Middle frontal gyrus (tissue), 1 donor: ENCODE measurements at regions not wholly inside any gene's neighbourhood (a gene's known extent, or its start where the extent isn't known, plus 50 kb on each side); places are given as distances from the start of the nearest gene placed in this dataset.
"Not testable (repeated sequence)": the region's sequence is repeated elsewhere in the genome, so short reads cannot be mapped to it uniquely, and the experiment has no call there.

Source experiments
- DNase-seq: peaks from one replicate; pipeline ENCODE4 v3.0.0-alpha.2; 2015; ENCODE audit warnings: low spot score; ENCODE audit errors: extremely low spot score

DNA sequence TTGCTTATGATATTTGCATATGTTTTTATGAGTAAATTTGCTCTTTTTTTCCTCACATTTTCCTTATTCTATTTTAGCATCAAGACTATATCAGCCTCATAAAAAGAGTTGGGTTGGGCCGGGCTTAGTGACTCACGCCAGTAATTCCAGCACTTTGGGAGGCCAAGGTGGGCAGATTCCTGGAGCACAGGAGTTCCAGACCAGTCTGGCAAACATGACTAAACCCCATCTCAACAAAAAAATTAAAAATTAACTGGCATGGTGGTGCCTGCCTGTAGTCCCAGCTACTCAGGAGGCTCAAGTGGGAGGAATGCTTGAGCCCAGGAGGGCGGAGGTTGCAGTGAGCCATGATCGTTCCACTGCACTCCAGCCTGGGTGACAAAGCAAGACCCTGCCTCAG lies 148.8 kb upstream of the ANO5 start:
- DNase-seq = no peak

DNA sequence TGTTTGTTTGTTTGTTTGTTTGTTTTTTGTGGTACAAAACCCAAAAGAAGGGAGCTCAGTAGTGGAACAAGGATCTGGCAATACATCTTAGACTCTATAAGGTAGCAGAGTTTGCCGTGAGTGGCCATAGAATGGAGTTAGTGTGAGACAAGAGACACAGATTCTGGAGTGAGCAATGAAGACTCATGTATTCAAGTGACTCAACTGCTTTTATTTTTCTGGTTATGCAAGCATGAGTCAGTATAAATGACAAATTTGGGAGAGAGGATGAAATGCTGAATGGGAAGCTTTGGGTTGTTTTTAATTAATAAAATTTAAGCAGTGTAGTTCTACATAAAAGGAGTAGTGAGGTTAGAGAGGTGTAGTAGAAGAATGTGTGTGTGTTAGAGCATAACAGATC lies 143.6 kb upstream of the ANO5 start:
- DNase-seq = no peak

DNA sequence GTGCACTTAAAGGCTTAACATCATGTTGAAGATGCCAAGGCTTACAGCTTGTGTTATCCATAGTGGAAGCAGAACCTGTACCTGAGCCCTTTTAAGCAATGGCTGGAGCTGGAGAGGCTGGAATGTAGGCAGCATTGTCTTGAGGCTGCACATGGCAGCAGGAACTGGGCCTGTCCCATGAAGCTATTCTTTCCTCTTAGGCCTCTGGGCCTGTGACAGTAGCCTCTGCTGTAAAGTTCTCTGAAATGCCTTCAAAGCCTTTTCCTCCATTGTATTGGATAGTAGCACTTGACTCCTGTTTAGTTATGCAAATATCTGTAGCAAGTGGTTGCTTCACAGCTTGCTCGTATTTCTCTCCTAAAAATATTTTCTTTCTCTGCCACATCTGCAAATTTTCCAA lies 127.4 kb upstream of the ANO5 start:
- DNase-seq = no peak

DNA sequence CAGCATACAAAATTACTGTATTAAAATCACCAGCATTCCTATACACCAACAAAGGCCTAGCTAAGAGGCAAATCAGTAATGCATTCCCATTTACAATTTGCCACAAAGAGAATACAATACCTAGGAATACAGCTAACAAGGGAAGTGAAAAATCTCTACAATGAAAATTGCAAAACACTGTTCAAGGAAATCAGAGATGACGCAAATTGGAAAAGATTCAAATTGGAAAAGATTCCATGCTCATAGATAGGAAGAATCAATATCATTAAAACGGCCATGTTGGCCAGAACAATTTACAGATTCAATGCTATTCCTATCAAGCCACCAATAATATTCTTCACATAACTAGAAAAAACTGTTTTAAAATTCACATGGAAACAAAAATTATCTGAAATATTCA lies 123.0 kb upstream of the ANO5 start:
- DNase-seq = no peak

DNA sequence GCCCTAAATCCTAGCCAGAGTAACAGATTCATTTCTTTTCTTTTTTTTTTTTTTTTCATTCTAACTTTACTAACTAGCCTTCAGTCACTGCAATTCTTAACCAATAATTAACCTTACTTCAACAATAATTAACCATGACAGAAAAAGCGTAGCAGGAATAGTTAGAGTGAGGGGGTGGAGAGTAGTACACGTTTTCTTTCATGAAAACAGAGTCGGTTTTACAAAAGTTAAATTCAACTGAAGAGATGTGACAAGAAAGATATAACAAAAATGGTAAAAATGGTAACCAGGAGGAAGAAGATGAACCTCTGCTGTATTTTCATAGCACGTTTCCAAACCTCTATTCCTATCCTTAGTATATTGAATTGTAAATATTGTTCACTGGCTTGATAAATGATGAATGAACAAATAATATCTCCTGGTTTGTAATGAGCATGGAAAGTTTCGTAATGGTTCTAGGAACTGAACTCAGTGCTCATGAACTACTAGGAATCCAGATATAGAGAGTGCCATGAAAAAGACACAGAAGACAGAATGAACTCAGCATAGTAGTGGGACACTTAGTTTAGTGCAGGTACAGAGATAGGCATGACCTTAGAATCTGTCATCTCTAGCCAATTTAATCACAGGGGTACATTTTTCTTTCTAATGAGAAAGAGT lies 116.5 kb upstream of the ANO5 start:
- no peak for DNase-seq

DNA sequence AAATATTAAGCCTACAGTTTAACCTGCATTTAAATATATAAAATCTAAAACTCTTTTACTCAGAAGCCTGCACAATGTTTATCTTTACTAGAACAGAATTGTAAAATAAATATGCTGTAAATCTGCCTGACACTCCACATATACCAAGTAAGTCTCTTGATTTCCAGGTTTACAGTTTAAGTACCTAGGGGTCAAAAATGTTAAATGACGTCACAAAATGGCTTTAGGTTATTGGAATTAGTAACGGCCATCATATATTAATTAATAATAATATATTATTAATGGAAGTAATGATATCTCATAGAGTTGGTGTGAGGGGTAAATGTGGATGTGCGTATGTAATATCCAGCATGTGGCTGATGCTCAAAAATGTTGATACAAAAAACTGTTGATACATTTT lies 114.8 kb upstream of the ANO5 start:
- no peak for DNase-seq

DNA sequence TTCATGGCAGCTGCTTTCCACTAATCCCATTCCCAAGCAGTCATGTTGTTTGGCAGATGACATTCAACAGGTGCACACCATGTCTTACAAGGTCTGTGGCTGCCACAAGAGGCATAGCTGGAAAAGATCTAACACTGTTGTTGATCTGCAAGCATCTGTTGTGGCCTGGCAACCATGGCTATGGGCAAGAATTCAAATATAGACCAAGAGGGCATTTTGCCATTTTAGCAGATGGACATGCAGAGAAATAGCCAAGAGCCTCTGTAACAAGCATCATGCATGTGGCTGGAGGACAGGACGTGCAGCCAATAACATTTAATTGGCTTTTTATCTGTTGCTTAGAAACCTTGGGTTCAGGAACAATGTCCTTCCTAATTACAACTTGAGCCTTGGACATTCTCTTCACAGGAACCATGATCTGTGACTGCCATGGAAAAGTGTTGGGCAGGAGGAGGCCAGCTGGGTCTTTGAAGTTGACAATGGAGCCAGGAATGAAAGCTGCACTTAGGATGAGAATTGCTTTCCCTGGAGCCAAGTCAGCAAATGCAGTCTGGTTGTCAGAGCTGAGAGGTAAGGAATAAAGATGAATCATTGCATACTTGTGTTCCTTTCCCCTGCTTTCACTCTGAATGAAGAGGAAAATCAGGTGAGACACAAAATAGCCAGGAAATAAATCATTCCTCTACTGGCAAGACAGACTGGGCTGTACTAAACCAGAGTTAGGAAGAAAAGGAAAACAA lies 113.6 kb upstream of the ANO5 start:
- no peak for DNase-seq

DNA sequence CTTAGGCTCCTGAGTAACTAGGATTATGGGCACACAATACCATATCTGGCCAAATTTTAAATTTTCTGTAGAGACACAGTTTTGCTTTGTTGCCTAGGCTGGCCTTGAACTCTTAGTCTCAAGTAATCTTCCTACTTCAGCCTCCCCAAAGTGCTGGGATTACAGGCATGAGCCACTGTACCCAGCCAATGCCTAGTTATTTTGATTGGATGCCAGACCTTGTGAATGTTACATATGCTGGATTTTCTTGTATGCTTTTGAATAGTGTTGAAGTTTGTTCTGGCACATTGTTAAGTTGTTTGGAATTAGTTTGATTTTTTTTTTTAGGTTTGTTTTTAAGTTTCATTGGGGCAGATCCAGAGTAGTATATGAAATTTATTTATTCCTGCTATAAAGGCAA lies 110.7 kb upstream of the ANO5 start:
- no peak for DNase-seq

DNA sequence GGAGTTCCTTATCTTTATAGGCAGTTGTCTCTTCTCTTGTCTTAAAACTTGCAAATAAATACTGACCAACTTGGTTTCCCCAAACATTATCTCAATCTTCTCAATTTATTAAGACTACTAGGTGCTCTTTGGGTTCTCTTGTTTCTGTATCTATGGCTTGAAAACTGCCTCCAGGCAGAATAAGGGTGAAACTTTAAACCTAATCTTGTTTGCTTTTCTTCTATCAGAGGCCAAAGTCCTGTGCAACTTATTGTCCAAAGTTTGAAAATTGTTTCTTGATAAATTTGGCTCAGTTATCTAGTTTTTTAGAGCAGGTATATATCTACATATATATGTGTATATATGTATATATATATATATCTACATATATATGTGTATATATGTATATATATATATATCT lies 110.1 kb upstream of the ANO5 start:
- no peak for DNase-seq

DNA sequence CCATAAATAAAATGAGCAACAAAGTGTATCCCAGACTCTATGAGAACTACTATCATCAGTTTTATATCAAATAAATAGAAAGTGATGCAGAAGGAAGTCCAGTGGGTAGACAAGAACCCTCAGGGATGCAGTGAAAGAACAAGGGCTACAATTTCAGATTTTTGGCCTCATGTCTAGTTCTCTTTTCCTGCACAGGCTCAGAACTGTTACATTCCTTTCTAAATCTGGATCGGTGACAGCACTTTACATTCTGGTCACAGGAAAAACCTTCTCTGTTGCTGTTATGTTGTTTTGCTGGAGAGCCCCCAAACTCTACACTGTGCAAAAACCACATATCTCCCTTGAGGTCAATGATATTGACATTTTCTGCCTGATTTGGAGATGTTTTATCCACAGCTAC lies 108.8 kb upstream of the ANO5 start:
- DNase-seq = no peak

DNA sequence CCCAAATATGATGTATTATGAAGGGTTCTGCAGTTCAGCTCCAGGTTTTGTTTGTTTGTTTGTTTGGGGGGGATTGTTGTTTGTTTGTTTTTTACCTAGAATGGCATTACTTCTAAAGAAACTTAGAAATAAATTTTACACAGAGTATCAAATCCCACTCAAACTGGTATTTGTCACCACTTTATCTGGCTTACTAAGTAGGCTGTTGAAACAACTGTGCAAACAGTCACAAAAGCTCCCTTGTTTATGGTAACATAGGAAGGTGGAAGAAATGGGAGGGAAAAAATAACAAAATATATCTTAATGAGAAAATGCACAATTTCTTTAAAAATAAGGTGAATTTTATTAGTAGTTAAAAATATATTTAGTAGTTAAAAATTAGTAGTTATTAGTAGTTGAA lies 108.3 kb upstream of the ANO5 start:
- no peak for DNase-seq

DNA sequence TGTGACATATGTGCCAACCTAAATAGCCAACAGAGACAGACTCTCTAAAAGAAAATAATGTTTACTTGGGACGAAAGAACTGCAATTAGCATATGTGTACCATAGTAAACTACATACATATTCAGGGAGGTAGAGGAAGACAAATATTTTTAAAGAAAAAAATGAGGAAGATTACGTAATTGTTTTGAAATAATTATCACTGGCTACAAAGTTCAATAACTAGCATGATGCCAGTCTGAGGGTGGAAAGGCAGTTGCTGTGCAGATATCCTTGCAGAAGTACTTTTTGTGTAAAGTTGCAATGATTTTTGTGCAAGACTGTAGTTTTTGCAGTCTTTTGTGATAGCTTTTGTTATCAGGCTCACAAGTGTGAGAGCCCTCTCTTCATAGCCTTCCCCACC lies 103.3 kb upstream of the ANO5 start:
- DNase-seq = no peak

DNA sequence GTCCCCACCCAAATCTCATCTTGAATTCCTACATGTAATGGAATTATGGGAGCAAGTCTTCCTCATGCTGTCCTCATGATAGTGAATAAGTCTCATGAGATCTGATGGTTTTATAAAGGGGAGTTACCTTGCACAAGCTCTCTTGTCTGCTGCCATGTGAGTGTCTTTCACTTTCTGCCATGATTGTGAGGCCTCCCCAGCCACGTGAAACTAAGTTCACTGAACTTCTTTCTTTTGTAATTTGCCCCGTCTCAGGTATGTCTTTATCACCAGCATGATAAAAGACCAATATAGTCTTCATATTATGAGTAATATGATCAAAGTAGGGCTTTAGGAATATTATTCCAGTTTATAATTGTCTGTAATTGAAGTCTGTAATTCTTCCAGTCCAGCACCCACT lies 86.3 kb upstream of the ANO5 start:
- DNase-seq = no peak

DNA sequence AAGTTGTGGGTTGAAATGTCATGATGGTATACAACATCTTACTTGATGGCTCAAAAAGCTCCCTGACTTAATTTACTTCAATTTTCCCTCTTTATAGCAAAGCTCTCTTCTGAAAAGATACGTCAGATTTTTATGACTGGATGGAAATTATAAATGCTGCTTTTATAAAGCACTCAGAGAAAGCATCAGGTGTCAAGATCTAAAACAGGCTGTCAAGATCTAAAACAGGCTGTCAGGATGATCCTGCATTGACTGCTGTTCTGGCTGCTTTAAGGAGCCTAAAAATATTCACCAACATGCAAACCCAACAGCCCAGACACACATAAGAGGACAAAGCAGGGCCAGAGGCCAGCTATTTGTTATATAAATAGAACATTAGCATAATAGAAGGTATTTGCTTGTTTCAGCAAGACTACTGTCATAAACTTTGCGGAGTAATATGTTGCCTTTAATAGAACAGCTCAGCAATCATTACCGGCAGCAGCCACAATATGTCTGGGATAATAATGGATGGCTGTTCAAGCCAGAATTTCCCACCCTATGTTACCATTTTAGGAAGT lies 77.3 kb upstream of the ANO5 start:
- DNase-seq = no peak

DNA sequence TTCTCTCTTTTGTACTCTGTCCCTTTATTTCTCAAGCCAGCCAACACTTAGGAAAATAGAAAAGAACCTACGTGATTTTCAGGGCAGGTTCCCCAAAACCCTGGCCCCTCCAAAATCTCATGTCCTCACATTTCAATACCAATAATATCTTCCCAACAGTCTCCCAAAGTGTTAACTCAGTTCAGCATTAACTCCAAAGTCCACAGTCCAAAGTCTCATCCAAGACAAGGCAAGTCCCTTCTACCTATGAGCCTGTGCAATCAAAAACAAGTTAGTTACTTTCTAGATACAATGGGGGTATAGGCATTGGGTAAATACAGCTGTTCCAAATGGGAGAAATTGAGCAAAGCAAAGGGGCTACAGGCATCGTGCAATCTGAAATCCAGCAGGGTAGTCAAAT lies 64.9 kb upstream of the ANO5 start:
- not testable (repeated sequence) for DNase-seq

DNA sequence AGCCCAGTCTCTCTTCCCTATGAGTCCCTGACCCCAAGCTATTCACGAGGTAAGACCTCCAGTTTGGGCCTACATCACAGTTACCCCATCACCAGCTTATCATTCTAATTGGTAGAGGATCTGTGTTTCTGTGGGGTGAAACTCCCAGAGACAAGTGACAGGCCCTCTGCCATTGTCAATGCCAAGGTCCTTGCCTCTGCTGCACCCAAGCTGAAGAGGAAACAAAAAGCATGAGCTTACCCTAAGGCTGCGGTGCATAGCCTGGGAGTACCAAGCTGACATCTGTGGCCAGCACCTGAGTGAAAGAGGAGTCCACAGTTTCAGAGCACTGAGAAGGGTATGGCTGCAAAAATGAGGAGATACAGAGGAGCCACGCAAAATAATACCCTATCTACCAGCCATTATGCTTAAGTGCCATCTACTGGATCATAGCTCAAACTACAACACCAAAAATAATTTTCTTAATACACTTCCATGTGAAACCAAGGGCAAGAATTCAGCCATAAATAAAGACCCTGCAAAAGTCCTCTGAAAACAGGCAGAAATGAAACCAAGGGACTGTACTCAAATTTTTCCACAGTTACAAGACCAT lies 62.3 kb upstream of the ANO5 start:
- no peak for DNase-seq

DNA sequence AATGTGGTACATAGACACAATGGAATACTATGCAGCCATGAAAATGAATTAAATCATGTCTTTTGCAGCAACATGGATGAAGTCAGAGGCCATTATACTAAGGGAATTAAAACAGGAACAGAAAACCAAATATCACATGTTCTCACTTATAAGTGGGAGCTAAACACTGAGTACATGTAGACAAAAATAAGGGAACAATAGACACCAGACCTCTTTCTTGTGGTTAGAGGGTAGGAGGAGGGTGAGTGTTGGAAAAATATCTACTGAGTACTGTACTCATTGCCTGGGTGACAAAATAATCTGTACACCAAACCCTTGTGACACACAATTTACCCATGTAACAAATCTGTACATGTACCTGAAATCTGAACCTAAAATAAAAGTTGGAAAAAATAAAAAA lies 59.1 kb upstream of the ANO5 start:
- DNase-seq = no peak

DNA sequence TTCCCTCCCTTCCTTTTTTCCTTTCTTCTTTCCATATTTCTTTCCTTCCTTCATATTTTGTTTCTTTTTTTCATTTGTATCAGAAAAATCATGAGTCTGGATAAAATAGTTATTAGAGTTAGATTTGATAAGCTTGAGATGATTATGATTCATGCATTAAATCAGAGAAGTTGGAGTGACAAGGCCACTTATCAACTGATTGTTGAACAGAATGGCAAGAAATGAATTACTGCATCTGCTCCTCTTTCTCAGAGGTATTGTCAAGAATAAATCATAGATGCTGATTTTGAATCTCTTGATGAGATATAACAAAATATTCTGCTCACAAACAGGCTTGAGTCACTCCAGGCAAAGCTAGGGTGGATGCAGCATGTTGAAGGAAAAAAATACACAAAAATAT lies 54.6 kb upstream of the ANO5 start:
- DNase-seq = no peak
